ENCODE measurements at regions not wholly inside any gene's neighbourhood (a gene's known extent, or its start where the extent isn't known, plus 50 kb on each side); places are given as distances from the start of the nearest gene placed in this dataset.

DNA sequence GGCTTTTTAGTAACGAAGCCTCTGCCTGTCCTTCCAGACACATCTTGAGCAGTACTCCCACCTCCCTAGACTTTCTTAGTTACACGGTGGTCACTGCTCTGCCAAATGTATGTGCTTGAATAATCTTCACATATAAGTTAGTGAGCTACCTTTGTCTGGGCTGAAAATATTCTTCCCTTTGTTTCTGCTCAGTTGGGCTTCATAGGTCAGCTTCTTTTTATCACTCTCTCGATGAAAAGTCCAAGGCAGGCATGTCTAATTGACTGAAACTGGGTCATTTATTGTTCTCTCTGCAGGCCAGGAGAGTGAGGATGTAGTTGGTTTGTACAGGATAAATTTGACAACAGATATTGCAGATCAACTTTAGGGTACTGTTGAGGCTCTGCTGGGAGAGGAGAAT, 636.7 kb upstream of the IGFBP3 start:
- no peak for TF ChIP-seq POLR2A (IDR thresholded peaks at IDR 0.05; ENCODE audit: low read depth, low read length)
- no peak for TF ChIP-seq TAF1 (IDR thresholded peaks at IDR 0.05; ENCODE audit: low read depth, low read length)
- TF ChIP-seq SPI1 (IDR thresholded peaks at IDR 0.05; ENCODE audit: low read depth, low read length), result no peak
- no peak for TF ChIP-seq POLR2AphosphoS5 (IDR thresholded peaks at IDR 0.05; ENCODE audit: low read depth, low read length)
- TF ChIP-seq POU2F2 (IDR thresholded peaks at IDR 0.05; ENCODE audit: low read depth, low read length), result no peak
